H1 (cell line): ENCODE measurements at regions not wholly inside any gene's neighbourhood (a gene's known extent, or its start where the extent isn't known, plus 50 kb on each side); places are given as distances from the start of the nearest gene placed in this dataset.

ENCODE experiments used
- CTCF ChIA-PET: fragments of 300-600 bp; sonication (Branson Sonifier 250); formaldehyde crosslinking; loops from one replicate; lab custom pipeline; 2021; ENCODE audit not compliant: partially characterized antibody; lab: Charles Lee
- POLR2A ChIA-PET: fragments of 300-600 bp; sonication (Branson Sonifier 250); formaldehyde crosslinking; loops from one replicate; lab custom pipeline; 2021; ENCODE audit warnings: inconsistent platforms; ENCODE audit not compliant: partially characterized antibody; lab: Charles Lee
- DNase-seq, 2 experiments: peaks; one replicate each; pipeline versions ENCODE4 v3.0.0 to v3.0.0-alpha.2; 2010 to 2022; ENCODE audit warnings: low spot score in 2 of 2, low read depth in 1 of 2, mixed read lengths in 1 of 2
- FAIRE-seq: peaks from 2 replicates; lab custom pipeline; 2011; peaks lifted over from hg19 to GRCh38; lab: Jason Lieb, UNC
- H2AFZ ChIP-seq: 2 replicates; pipeline ENCODE4 v1.8.1; 2012; ENCODE audit warnings: low read length, inconsistent platforms
- H2AK5ac ChIP-seq: 2 replicates; pipeline ENCODE4 v1.6.1; 2013; ENCODE audit warnings: low read depth, low read length
- H2BK120ac ChIP-seq: replicated peaks from 2 replicates; pipeline ENCODE3; 2013; ENCODE audit warnings: low read depth, low read length, inconsistent platforms
- H2BK12ac ChIP-seq: 2 replicates; pipeline ENCODE4 v1.6.1; 2013; ENCODE audit warnings: low read depth, low read length
- H2BK15ac ChIP-seq: 2 replicates; pipeline ENCODE4 v1.6.1; 2013; ENCODE audit warnings: low read length
- H2BK20ac ChIP-seq: 2 replicates; pipeline ENCODE4 v1.6.1; 2013; ENCODE audit warnings: low read length
- H2BK5ac ChIP-seq: 2 replicates; pipeline ENCODE4 v1.6.1; 2013; ENCODE audit warnings: low read depth, low read length
- H3K14ac ChIP-seq: 2 replicates; pipeline ENCODE4 v1.6.1; 2013; ENCODE audit warnings: inconsistent platforms; ENCODE audit not compliant: insufficient read length
- H3K18ac ChIP-seq: 2 replicates; pipeline ENCODE4 v1.6.1; 2013; ENCODE audit warnings: low read length; ENCODE audit errors: extremely low read depth
- H3K23ac ChIP-seq: 2 replicates; pipeline ENCODE4 v1.6.1; 2013; ENCODE audit warnings: inconsistent platforms; ENCODE audit not compliant: insufficient read length
- H3K23me2 ChIP-seq: 2 replicates; pipeline ENCODE4 v1.6.1; 2013; ENCODE audit warnings: low read depth, low read length
- H3K27ac ChIP-seq: 2 replicates; pipeline ENCODE4 v1.6.1; 2011; ENCODE audit warnings: low read depth, low read length, inconsistent platforms
- H3K27me3 ChIP-seq, 4 experiments: replicated peaks in 1 of 4; 1 replicate in 1 of 4; 2 replicates in 3 of 4; pipeline versions ENCODE4 v1.6.1 to v1.8.1; 2011 to 2013; ENCODE audit warnings: low read length in 3 of 4, mild to moderate bottlenecking in 3 of 4, inconsistent platforms in 2 of 4, mixed read lengths in 2 of 4, moderate library complexity in 1 of 4; ENCODE audit not compliant: control insufficient read depth in 3 of 4, insufficient read depth in 3 of 4; ENCODE audit errors: extremely low read depth in 1 of 4
- H3K36me3 ChIP-seq, 4 experiments: 2 replicates each; pipeline versions ENCODE4 v1.6.1 to v1.8.1; 2011 to 2013; ENCODE audit warnings: mild to moderate bottlenecking in 4 of 4, low read length in 3 of 4, moderate library complexity in 2 of 4, control low read depth in 1 of 4, inconsistent platforms in 1 of 4; ENCODE audit not compliant: insufficient read depth in 4 of 4, control insufficient read depth in 2 of 4
- H3K4ac ChIP-seq: replicated peaks from 2 replicates; pipeline ENCODE3; 2013; ENCODE audit warnings: low read length, low read depth, mixed read lengths, inconsistent platforms; ENCODE audit not compliant: insufficient read length
- H3K4me1 ChIP-seq, 4 experiments: replicated peaks in 1 of 4; 1 replicate in 1 of 4; 2 replicates in 3 of 4; pipeline versions ENCODE4 v1.6.1 to v1.8.1; 2011 to 2013; ENCODE audit warnings: low read length in 3 of 4, inconsistent platforms in 2 of 4, mixed read lengths in 1 of 4; ENCODE audit not compliant: insufficient read depth in 4 of 4, control insufficient read depth in 3 of 4
- H3K4me2 ChIP-seq, 2 experiments: 2 replicates each; pipeline versions ENCODE4 v1.6.1 to v1.8.1; 2011 to 2013; ENCODE audit warnings: low read depth in 2 of 2, low read length in 2 of 2, control low read depth in 1 of 2, inconsistent platforms in 1 of 2, mild to moderate bottlenecking in 1 of 2; ENCODE audit not compliant: insufficient read depth in 1 of 2
- H3K4me3 ChIP-seq, 4 experiments: fragments of 200-600, 300-600 bp in 1 of 4; sonication (generic), shearing (Covaris generic), sonication (Bioruptor Twin) in 1 of 4; 2 replicates each; pipeline versions ENCODE4 v1.5.1 to v1.8.1; 2011 to 2016; ENCODE audit warnings: low read length in 4 of 4, low read depth in 3 of 4, control low read depth in 2 of 4, inconsistent platforms in 2 of 4, mild to moderate bottlenecking in 2 of 4, mixed read lengths in 1 of 4, moderate library complexity in 1 of 4; ENCODE audit not compliant: insufficient read depth in 2 of 4; ENCODE audit errors: extremely low read depth in 1 of 4
- H3K56ac ChIP-seq: replicated peaks from 2 replicates; pipeline ENCODE3; 2013; ENCODE audit warnings: low read depth, mild to moderate bottlenecking, mixed read lengths, low read length, inconsistent platforms; ENCODE audit not compliant: insufficient read length
- H3K79me1 ChIP-seq: 2 replicates; pipeline ENCODE4 v1.6.1; 2013; ENCODE audit warnings: low read depth, low read length, control low read depth
- H3K79me2 ChIP-seq, 2 experiments: 2 replicates each; pipeline versions ENCODE4 v1.6.1 to v1.8.1; 2012 to 2013; ENCODE audit warnings: low read length in 2 of 2, mild to moderate bottlenecking in 2 of 2, inconsistent platforms in 1 of 2; ENCODE audit not compliant: insufficient read depth in 2 of 2, control insufficient read depth in 1 of 2
- H3K9ac ChIP-seq, 4 experiments: replicated peaks in 1 of 4; 1 replicate in 1 of 4; 2 replicates in 3 of 4; pipeline versions ENCODE4 v1.6.1 to v1.8.1; 2011 to 2013; ENCODE audit warnings: low read depth in 3 of 4, low read length in 3 of 4, control low read depth in 2 of 4, mild to moderate bottlenecking in 2 of 4, moderate library complexity in 2 of 4, inconsistent platforms in 1 of 4; ENCODE audit errors: extremely low read depth in 1 of 4
- H3K9me3 ChIP-seq, 2 experiments: 2 replicates each; pipeline versions ENCODE4 v1.6.1 to v1.8.1; 2012 to 2013; ENCODE audit warnings: mild to moderate bottlenecking in 2 of 2, moderate library complexity in 2 of 2, control low read depth in 1 of 2, inconsistent platforms in 1 of 2, low read depth in 1 of 2, low read length in 1 of 2, mixed read lengths in 1 of 2; ENCODE audit not compliant: insufficient read depth in 2 of 2
- H4K20me1 ChIP-seq, 2 experiments: replicated peaks in 1 of 2; 2 replicates each; pipeline versions ENCODE3 to v1.8.1; 2011 to 2013; ENCODE audit warnings: inconsistent platforms in 2 of 2, low read length in 2 of 2, mild to moderate bottlenecking in 1 of 2; ENCODE audit not compliant: insufficient read depth in 2 of 2, control insufficient read depth in 1 of 2
- H4K5ac ChIP-seq: 2 replicates; pipeline ENCODE4 v1.6.1; 2013; ENCODE audit warnings: low read length, low read depth, mixed read lengths, inconsistent platforms; ENCODE audit not compliant: insufficient read length
- H4K8ac ChIP-seq: 2 replicates; pipeline ENCODE4 v1.8.0; 2013; ENCODE audit warnings: mild to moderate bottlenecking, moderate library complexity, low read length, inconsistent platforms; ENCODE audit not compliant: insufficient read depth; ENCODE audit errors: extremely low read depth
- H4K91ac ChIP-seq: replicated peaks from 2 replicates; pipeline ENCODE3; 2013; ENCODE audit warnings: low read length, mixed read lengths, inconsistent platforms; ENCODE audit not compliant: insufficient read length
- BRCA1 ChIP-seq: IDR thresholded peaks from 2 replicates; pipeline ENCODE4 v1.6.1; 2012; ENCODE audit warnings: low read depth, low read length, improper control_type of control experiment
- CEBPB ChIP-seq: IDR thresholded peaks from 2 replicates; pipeline ENCODE4 v1.6.1; 2012; ENCODE audit warnings: low read depth, low read length
- CHD2 ChIP-seq: IDR thresholded peaks from 2 replicates; pipeline ENCODE4 v1.6.1; 2012; ENCODE audit warnings: low read length, improper control_type of control experiment
- GTF2F1 ChIP-seq: IDR thresholded peaks from 2 replicates; pipeline ENCODE4 v1.6.1; 2012; ENCODE audit warnings: low read depth, low read length, improper control_type of control experiment, borderline replicate concordance
- KDM1A ChIP-seq: fragments of 200-600, 300-600 bp; sonication (generic); IDR thresholded peaks from 2 replicates; pipeline ENCODE4 v1.7.1; 2016; ENCODE audit warnings: mild to moderate bottlenecking, low read length, borderline replicate concordance
- POU5F1 ChIP-seq: IDR thresholded peaks from 2 replicates; pipeline ENCODE4 v1.6.1; 2011; ENCODE audit warnings: low read depth, mild to moderate bottlenecking, low read length, moderate library complexity
- RAD21 ChIP-seq, 2 experiments: IDR thresholded peaks in 1 of 2; conservative IDR thresholded peaks in 1 of 2; 2 replicates each; pipeline ENCODE4 v1.6.1; 2011; ENCODE audit warnings: low read depth in 2 of 2, low read length in 2 of 2, improper control_type of control experiment in 1 of 2, inconsistent platforms in 1 of 2, mild to moderate bottlenecking in 1 of 2, moderate library complexity in 1 of 2
- RBBP5 ChIP-seq: IDR thresholded peaks from 2 replicates; pipeline ENCODE4 v1.7.1; 2012; ENCODE audit warnings: low read depth, mild to moderate bottlenecking, inconsistent platforms, low read length, moderate library complexity, borderline replicate concordance
- SRF ChIP-seq: IDR thresholded peaks from 2 replicates; pipeline ENCODE4 v1.6.1; 2011; ENCODE audit warnings: mild to moderate bottlenecking, low read depth, low read length, moderate library complexity
- WGBS, 2 experiments: shearing (Covaris generic) in 1 of 2; methylation state at CpG; one replicate each; pipeline versions ENCODE4 v1.1.6 to v1.1.7; 2013 to 2015; ENCODE audit warnings: low lambda C conversion rate in 2 of 2, mixed read lengths in 2 of 2, inconsistent platforms in 1 of 2, low coverage in 1 of 2, missing lambda C conversion rate in 1 of 2; ENCODE audit not compliant: insufficient replicate concordance in 2 of 2, insufficient coverage in 1 of 2, insufficient read length in 1 of 2; ENCODE audit errors: extremely low coverage in 1 of 2, missing lambda C conversion rate in 1 of 2; 5-methylcytosine and 5-hydroxymethylcytosine counted together

- Histone ChIP-seq H3K4me3 (no peak overlapping the region), H2BK15ac (no peak overlapping the region), H3K9ac (no peak overlapping the region), H3K4me2 (no peak overlapping the region), H3K79me2 (no peaks in the 10 kb centered on the region), H3K23me2 (peaks cover 4% of the 10 kb centered on the region; the same call in 1 of the 2 replicates), H3K4me1 (peaks cover 0 to 2% (median 0%) of the 10 kb centered on the region in 4 experiments; a peak in 3 of 7 replicates), H3K27me3 (peaks cover 3 to 10% (median 5%) of the 10 kb centered on the region in 4 experiments), H3K79me1 (no peaks in the 10 kb centered on the region; the same call in 1 of the 2 replicates), H3K18ac (no peak overlapping the region), H2BK5ac (no peak overlapping the region), H2BK20ac (no peak overlapping the region), H4K8ac (no peak overlapping the region), H3K27ac (no peak overlapping the region), H3K4ac (no peak overlapping the region), H2BK120ac (no peak overlapping the region), H3K14ac (no peak overlapping the region), H4K5ac (no peak overlapping the region), H4K20me1 (no peaks in the 10 kb centered on the region), H2BK12ac (no peak overlapping the region), H3K9me3 (no peaks in the 10 kb centered on the region), H3K36me3 (no peaks in the 10 kb centered on the region), H2AFZ (no peak overlapping the region), H3K23ac (no peak overlapping the region), H3K56ac (no peak overlapping the region), H2AK5ac (no peak overlapping the region), H4K91ac (no peak overlapping the region)
- 88% methylated on average over 5 of the region's 5 CpGs; no CpG with 5 or more reads in 1 of the 2 experiments for WGBS, 2 experiments
- FAIRE-seq (no peak), DNase-seq (no peak)
- ChIA-PET POLR2A (no interaction called here), CTCF (interaction anchor here (0.9 kb wide), 1 partner anchor 27 kb away, joined by 3 read pairs; no protein-coding TSS in a partner anchor)
- no peak for TF ChIP-seq GTF2F1
- no peak for TF ChIP-seq SRF
- no peak for TF ChIP-seq RAD21 (IDR thresholded peaks at IDR 0.05 in 1 of 2, conservative IDR thresholded peaks at IDR 0.05 in 1 of 2; ENCODE audit: low read depth in 2 of 2, low read length in 2 of 2)
- TF ChIP-seq RBBP5: no peak
- TF ChIP-seq POU5F1: no peak
- no peak for TF ChIP-seq CEBPB
- TF ChIP-seq BRCA1: no peak
- no peak for TF ChIP-seq CHD2
- TF ChIP-seq KDM1A: no peak
These were observed 260.8 kb downstream of the CGGBP1 start for GRCh38 chr3:87797872-87798566.
